Bone marrow (tissue), 2 donors: ENCODE measurements at regions not wholly inside any gene's neighbourhood (a gene's known extent, or its start where the extent isn't known, plus 50 kb on each side); places are given as distances from the start of the nearest gene placed in this dataset.

ENCODE experiments used
- DNase-seq, 2 donors: peaks; one replicate each; lab custom pipeline; 2025; lab: John Stamatoyannopoulos, UW

- no peak for DNase-seq
Observed at GRCh38 chr11:109165035-109165434, 257.0 kb upstream of the C11orf87 start.

- no peak for DNase-seq
Observed at GRCh38 chr11:109166441-109166840, 255.5 kb upstream of the C11orf87 start.

GRCh38 chr11:109173504-109173903, 248.5 kb upstream of the C11orf87 start:
- DNase-seq: no peak

GRCh38 chr11:109184376-109184775, 237.6 kb upstream of the C11orf87 start:
- DNase-seq: no peak

GRCh38 chr11:109192864-109193263, 229.1 kb upstream of the C11orf87 start:
- no peak for DNase-seq

- DNase-seq: no peak
Observed at GRCh38 chr11:109193880-109194279, 228.1 kb upstream of the C11orf87 start.

- no peak for DNase-seq
Observed at GRCh38 chr11:109196016-109196415, 226.0 kb upstream of the C11orf87 start.

GRCh38 chr11:109197656-109198055, 224.3 kb upstream of the C11orf87 start:
- no peak for DNase-seq

GRCh38 chr11:109203176-109203575, 218.8 kb upstream of the C11orf87 start:
- no peak for DNase-seq

- DNase-seq: no peak
Observed at GRCh38 chr11:109205312-109205711, 216.7 kb upstream of the C11orf87 start.

GRCh38 chr11:109208121-109208520, 213.9 kb upstream of the C11orf87 start:
- DNase-seq: no peak

GRCh38 chr11:109209572-109209971, 212.4 kb upstream of the C11orf87 start:
- DNase-seq: no peak

GRCh38 chr11:109221190-109221589, 200.8 kb upstream of the C11orf87 start:
- no peak for DNase-seq

GRCh38 chr11:109222761-109223160, 199.2 kb upstream of the C11orf87 start:
- DNase-seq: no peak

GRCh38 chr11:109223451-109223850, 198.5 kb upstream of the C11orf87 start:
- DNase-seq: no peak

- DNase-seq: no peak
Observed at GRCh38 chr11:109229682-109230081, 192.3 kb upstream of the C11orf87 start.

- no peak for DNase-seq
Observed at GRCh38 chr11:109236188-109236587, 185.8 kb upstream of the C11orf87 start.

GRCh38 chr11:109236696-109237095, 185.3 kb upstream of the C11orf87 start:
- DNase-seq: no peak

GRCh38 chr11:109237636-109238035, 184.4 kb upstream of the C11orf87 start:
- no peak for DNase-seq

- DNase-seq: no peak
Observed at GRCh38 chr11:109241988-109242536, 179.9 kb upstream of the C11orf87 start.

GRCh38 chr11:109247071-109247470, 174.9 kb upstream of the C11orf87 start:
- no peak for DNase-seq

GRCh38 chr11:109249597-109249996, 172.4 kb upstream of the C11orf87 start:
- DNase-seq: no peak

- no peak for DNase-seq
Observed at GRCh38 chr11:109251230-109251629, 170.8 kb upstream of the C11orf87 start.

- DNase-seq: no peak
Observed at GRCh38 chr11:109264128-109264527, 157.9 kb upstream of the C11orf87 start.
